GM12874 (cell line): ENCODE measurements at regions not wholly inside any gene's neighbourhood (a gene's known extent, or its start where the extent isn't known, plus 50 kb on each side); places are given as distances from the start of the nearest gene placed in this dataset.

ENCODE experiments used
- CTCF ChIP-seq: IDR thresholded peaks from 2 replicates; pipeline ENCODE4 v1.5.1; 2011; ENCODE audit warnings: low read depth, mild to moderate bottlenecking, control low read depth, low read length, moderate library complexity; ENCODE audit not compliant: insufficient read depth

- no peak for TF ChIP-seq CTCF
Measured at GRCh38 chr2:154978244-154978643, 279.7 kb downstream of the KCNJ3 start.

GRCh38 chr2:154974041-154974440 lies 275.5 kb downstream of the KCNJ3 start:
- no peak for TF ChIP-seq CTCF

- TF ChIP-seq CTCF, result no peak
Measured at GRCh38 chr2:154963511-154963910, 265.0 kb downstream of the KCNJ3 start.

- TF ChIP-seq CTCF, result no peak
Measured at GRCh38 chr2:154961676-154962075, 263.2 kb downstream of the KCNJ3 start.

- no peak for TF ChIP-seq CTCF
Measured at GRCh38 chr2:154960802-154961583, 262.5 kb downstream of the KCNJ3 start.

- no peak for TF ChIP-seq CTCF
Measured at GRCh38 chr2:154952346-154952980, 254.0 kb downstream of the KCNJ3 start.

- TF ChIP-seq CTCF, result no peak
Measured at GRCh38 chr2:154945984-154946383, 247.5 kb downstream of the KCNJ3 start.
